IMR-90 (cell line): ENCODE measurements at regions not wholly inside any gene's neighbourhood (a gene's known extent, or its start where the extent isn't known, plus 50 kb on each side); places are given as distances from the start of the nearest gene placed in this dataset.

ENCODE experiments used
- ATAC-seq: fragments of 200-7000 bp; cut with Tn5 transposase; 2 replicates; pipeline ENCODE4 v1.9.1; 2020; ENCODE audit warnings: low read depth, mild to moderate bottlenecking, moderate library complexity
- BruUV-seq: library from RNA; stranded (reverse); fragments of 400-500 nt; replicated peaks from 2 replicates; lab custom pipeline; 2021; lab: Mats Ljungman, UMichigan
- CTCF ChIA-PET: fragments of 300-600 bp; formaldehyde crosslinking; extraction: SDS; loops from one replicate; lab custom pipeline; 2021; ENCODE audit warnings: antibody characterized with exemption; lab: Yijun Ruan, JAX
- POLR2A ChIA-PET: fragments of 300-600 bp; sonication (Branson Sonifier 250); formaldehyde crosslinking; loops from one replicate; lab custom pipeline; 2022; ENCODE audit warnings: antibody characterized with exemption; ENCODE audit not compliant: unreplicated experiment; lab: Charles Lee
- DNase-seq: peaks from one replicate; pipeline ENCODE4 v3.0.0; 2013
- H2AFZ ChIP-seq: replicated peaks from 2 replicates; pipeline ENCODE3; 2013; ENCODE audit warnings: low read length, mild to moderate bottlenecking; ENCODE audit not compliant: poor library complexity
- H2AK5ac ChIP-seq: 2 replicates; pipeline ENCODE4 v1.6.1; 2013; ENCODE audit warnings: low read depth, low read length, inconsistent platforms
- H2AK9ac ChIP-seq: replicated peaks from 2 replicates; pipeline ENCODE3; 2013; ENCODE audit warnings: mild to moderate bottlenecking, low read depth, low read length, moderate library complexity; ENCODE audit not compliant: poor library complexity
- H2BK120ac ChIP-seq: 2 replicates; pipeline ENCODE4 v1.6.1; 2013; ENCODE audit warnings: low read depth, low read length, inconsistent platforms
- H2BK15ac ChIP-seq: 3 replicates; pipeline ENCODE4 v1.6.1; 2013; ENCODE audit warnings: low read depth, low read length, inconsistent platforms
- H2BK20ac ChIP-seq: 2 replicates; pipeline ENCODE4 v1.6.1; 2013; ENCODE audit warnings: low read depth, mild to moderate bottlenecking, inconsistent platforms, low read length, moderate library complexity
- H2BK5ac ChIP-seq: 2 replicates; pipeline ENCODE4 v1.6.1; 2013; ENCODE audit warnings: mild to moderate bottlenecking, low read depth, low read length, inconsistent platforms; ENCODE audit not compliant: poor library complexity, severe bottlenecking
- H3K14ac ChIP-seq: replicated peaks from 2 replicates; pipeline ENCODE4 v1.6.1; 2013; ENCODE audit warnings: low read depth, low read length, inconsistent platforms
- H3K18ac ChIP-seq: 2 replicates; pipeline ENCODE4 v1.6.1; 2013; ENCODE audit warnings: low read depth, low read length, control low read depth
- H3K23ac ChIP-seq: 2 replicates; pipeline ENCODE4 v1.6.1; 2013; ENCODE audit warnings: low read depth, low read length, inconsistent platforms
- H3K27ac ChIP-seq: 2 replicates; pipeline ENCODE4 v1.5.1; 2013; ENCODE audit warnings: mild to moderate bottlenecking, control low read depth, low read length; ENCODE audit not compliant: insufficient read depth
- H3K27me3 ChIP-seq: 2 replicates; pipeline ENCODE4 v1.6.1; 2013; ENCODE audit warnings: low read length; ENCODE audit not compliant: control insufficient read depth, insufficient read depth
- H3K36me3 ChIP-seq: 2 replicates; pipeline ENCODE4 v1.6.1; 2013; ENCODE audit warnings: low read length, mixed read lengths; ENCODE audit not compliant: control insufficient read depth, insufficient read depth
- H3K4ac ChIP-seq: 2 replicates; pipeline ENCODE4 v1.6.1; 2013; ENCODE audit warnings: low read depth, low read length, inconsistent platforms
- H3K4me1 ChIP-seq: 2 replicates; pipeline ENCODE4 v1.6.1; 2013; ENCODE audit warnings: low read length, mixed read lengths; ENCODE audit not compliant: control insufficient read depth, insufficient read depth
- H3K4me2 ChIP-seq: 2 replicates; pipeline ENCODE4 v1.6.1; 2013; ENCODE audit warnings: low read depth, mild to moderate bottlenecking, control low read depth, low read length, moderate library complexity
- H3K4me3 ChIP-seq: 2 replicates; pipeline ENCODE4 v1.5.1; 2013; ENCODE audit warnings: low read depth, mild to moderate bottlenecking, control low read depth, low read length, moderate library complexity; ENCODE audit not compliant: insufficient read depth
- H3K56ac ChIP-seq: 2 replicates; pipeline ENCODE4 v1.6.1; 2013; ENCODE audit warnings: low read length, inconsistent platforms; ENCODE audit not compliant: insufficient read depth; ENCODE audit errors: extremely low read depth
- H3K79me1 ChIP-seq, 2 experiments: 2 replicates each; pipeline ENCODE4 v1.6.1; 2013; ENCODE audit warnings: low read length in 2 of 2, inconsistent platforms in 1 of 2, low read depth in 1 of 2
- H3K9ac ChIP-seq: 2 replicates; pipeline ENCODE4 v1.6.1; 2013; ENCODE audit warnings: low read depth, low read length, control low read depth
- H3K9me1 ChIP-seq: 2 replicates; pipeline ENCODE4 v1.6.1; 2013; ENCODE audit warnings: low read length, inconsistent platforms; ENCODE audit not compliant: insufficient read depth
- H3K9me3 ChIP-seq: 2 replicates; pipeline ENCODE4 v1.6.1; 2013; ENCODE audit warnings: low read length; ENCODE audit not compliant: control insufficient read depth, insufficient read depth
- H4K20me1 ChIP-seq: 2 replicates; pipeline ENCODE4 v1.6.1; 2013; ENCODE audit warnings: low read length, inconsistent platforms; ENCODE audit not compliant: insufficient read depth
- H4K5ac ChIP-seq: 2 replicates; pipeline ENCODE4 v1.6.1; 2013; ENCODE audit warnings: mild to moderate bottlenecking, low read depth, low read length, control low read depth
- H4K8ac ChIP-seq, 2 experiments: 2 replicates each; pipeline ENCODE4 v1.6.1; 2013; ENCODE audit warnings: low read depth in 2 of 2, low read length in 2 of 2, control low read depth in 1 of 2, inconsistent platforms in 1 of 2
- H4K91ac ChIP-seq: 2 replicates; pipeline ENCODE4 v1.6.1; 2013; ENCODE audit warnings: low read depth, low read length, inconsistent platforms; ENCODE audit not compliant: insufficient read depth
- BHLHE40 ChIP-seq: fragments of 150-350 bp; IDR thresholded peaks from 2 replicates; pipeline ENCODE4 v1.6.1; 2016; ENCODE audit warnings: mild to moderate bottlenecking, low read depth, low read length
- CEBPB ChIP-seq: IDR thresholded peaks from 2 replicates; pipeline ENCODE4 v1.6.1; 2012; ENCODE audit warnings: low read depth, low read length, improper control_type of control experiment
- CHD1 ChIP-seq: IDR thresholded peaks from 2 replicates; pipeline ENCODE4 v1.6.1; 2012; ENCODE audit warnings: low read depth, low read length, improper control_type of control experiment
- CTCF ChIP-seq: conservative IDR thresholded peaks from 2 replicates; pipeline ENCODE4 v1.5.1; 2012; ENCODE audit warnings: mild to moderate bottlenecking, low read depth, low read length, improper control_type of control experiment
- ELK1 ChIP-seq: fragments of 150-350 bp; IDR thresholded peaks from 2 replicates; pipeline ENCODE4 v1.6.1; 2016; ENCODE audit warnings: low read depth, mild to moderate bottlenecking, low read length, moderate library complexity, borderline replicate concordance
- FOS ChIP-seq: fragments of 150-350 bp; IDR thresholded peaks from 2 replicates; pipeline ENCODE4 v1.6.1; 2016; ENCODE audit warnings: low read depth, low read length
- MAFK ChIP-seq: IDR thresholded peaks from 2 replicates; pipeline ENCODE4 v1.6.1; 2012; ENCODE audit warnings: low read depth, low read length, improper control_type of control experiment
- MAZ ChIP-seq: IDR thresholded peaks from 2 replicates; pipeline ENCODE4 v1.6.1; 2012; ENCODE audit warnings: low read depth, mild to moderate bottlenecking, low read length, improper control_type of control experiment, moderate library complexity, borderline replicate concordance
- MXI1 ChIP-seq: IDR thresholded peaks from 2 replicates; pipeline ENCODE4 v1.6.1; 2012; ENCODE audit warnings: low read depth, mild to moderate bottlenecking, low read length, moderate library complexity, borderline replicate concordance
- NFE2L2 ChIP-seq: fragments of 150-350 bp; IDR thresholded peaks from 2 replicates; pipeline ENCODE4 v1.6.1; 2016; ENCODE audit warnings: low read depth, mild to moderate bottlenecking, low read length
- POLR2A ChIP-seq: IDR thresholded peaks from 2 replicates; pipeline ENCODE4 v1.6.1; 2012; ENCODE audit warnings: mild to moderate bottlenecking, low read depth, low read length
- RAD21 ChIP-seq: IDR thresholded peaks from 2 replicates; pipeline ENCODE4 v1.6.1; 2012; ENCODE audit warnings: low read length, improper control_type of control experiment
- RCOR1 ChIP-seq: IDR thresholded peaks from 2 replicates; pipeline ENCODE4 v1.6.1; 2012; ENCODE audit warnings: mild to moderate bottlenecking, low read length, improper control_type of control experiment; ENCODE audit not compliant: insufficient replicate concordance
- RFX5 ChIP-seq: IDR thresholded peaks from 2 replicates; pipeline ENCODE4 v1.8.0; 2012; ENCODE audit warnings: low read depth, mild to moderate bottlenecking, low read length, moderate library complexity
- SMC3 ChIP-seq: fragments of 150-350 bp; IDR thresholded peaks from 2 replicates; pipeline ENCODE4 v1.6.1; 2016; ENCODE audit warnings: low read depth, mild to moderate bottlenecking, antibody characterized with exemption, low read length, moderate library complexity
- USF2 ChIP-seq: fragments of 150-350 bp; IDR thresholded peaks from 2 replicates; pipeline ENCODE4 v1.6.1; 2017; ENCODE audit warnings: mild to moderate bottlenecking, antibody characterized with exemption, low read length, low read depth
- WGBS, 2 experiments: methylation state at CpG; one replicate each; pipeline versions ENCODE4 v1.1.5 to v1.1.7; 2013; ENCODE audit warnings: missing lambda C conversion rate in 2 of 2; ENCODE audit not compliant: insufficient read length in 1 of 2; ENCODE audit errors: extremely low coverage in 2 of 2; 5-methylcytosine and 5-hydroxymethylcytosine counted together
- dilution Hi-C: fragments of 300-500 bp; cut with HindIII; formaldehyde crosslinking; loops from one replicate; pipeline ENCODE4 v1.14.3; 2018; ENCODE audit warnings: low sequenced_read_pairs; ENCODE audit not compliant: unreplicated experiment
- in situ Hi-C: fragments of 300-500 bp; cut with MboI; formaldehyde crosslinking; loops from 3 replicates; pipeline ENCODE4 v1.14.3; 2019; ENCODE audit warnings: low sequenced_read_pairs, inconsistent platforms, mixed read lengths
- intact Hi-C: fragments of 100-400 bp; cut with micrococcal nuclease; formaldehyde crosslinking; loops from 2 replicates; pipeline ENCODE4 v1.10.0; 2022

- POLR2A ChIA-PET = no interaction called here
- Histone ChIP-seq H3K27ac (no peak overlapping the region), H2BK20ac (no peak overlapping the region), H3K36me3 (no peaks in the 10 kb centered on the region), H3K9ac (no peak overlapping the region), H2BK15ac (no peak overlapping the region), H2AK9ac (no peak overlapping the region), H3K14ac (no peak overlapping the region), H4K8ac (no peak overlapping the region), H3K4me2 (no peak overlapping the region), H3K9me1 (no peaks in the 10 kb centered on the region), H3K9me3 (peaks cover 9% of the 10 kb centered on the region), H2AFZ (no peak overlapping the region), H4K20me1 (no peaks in the 10 kb centered on the region), H3K4me1 (no peaks in the 10 kb centered on the region), H3K27me3 (no peaks in the 10 kb centered on the region), H3K56ac (no peak overlapping the region), H4K5ac (no peak overlapping the region), H3K18ac (no peak overlapping the region), H3K4me3 (no peak overlapping the region), H4K91ac (no peak overlapping the region), H3K79me1 (no peaks in the 10 kb centered on the region), H2BK5ac (no peak overlapping the region), H2BK120ac (no peak overlapping the region), H3K4ac (no peak overlapping the region), H2AK5ac (no peak overlapping the region), H3K23ac (no peak overlapping the region)
- dilution Hi-C loops = no loop called here
- in situ Hi-C loops = no loop called here
- TF ChIP-seq POLR2A (no peak), CEBPB (no peak), SMC3 (no peak), FOS (no peak), MAZ (no peak), CTCF (no peak), BHLHE40 (no peak), RAD21 (no peak), NFE2L2 (no peak), CHD1 (no peak), RCOR1 (no peak), RFX5 (no peak), MXI1 (no peak), MAFK (no peak), ELK1 (no peak), USF2 (no peak)
- DNase-seq (no peak), ATAC-seq (no peak)
- intact Hi-C loops = no loop called here
- 60% methylated on average over 1 of the region's 4 CpGs; no CpG with 5 or more reads in 1 of the 2 experiments for WGBS, 2 experiments
- CTCF ChIA-PET = no interaction called here
- BruUV-seq = no TSS peak
Observed at GRCh38 chr2:104444392-104444791, 409.5 kb upstream of the POU3F3 start.
